Stimulated activated CD8-positive, alpha-beta memory T cell treated with anti-CD3 and anti-CD28 coated beads, Interleukin-15, amount 100 ng/mL, for 48 hours (primary cell): ENCODE measurements at regions not wholly inside any gene's neighbourhood (a gene's known extent, or its start where the extent isn't known, plus 50 kb on each side); places are given as distances from the start of the nearest gene placed in this dataset.
"Not testable (repeated sequence)": the region's sequence is repeated elsewhere in the genome, so short reads cannot be mapped to it uniquely, and the experiment has no call there.

Experiments
- DNase-seq, 2 donors: peaks; one replicate each; pipeline ENCODE4 v3.0.0-alpha.2; 2020; ENCODE audit warnings: low read depth in 2 of 2

DNA sequence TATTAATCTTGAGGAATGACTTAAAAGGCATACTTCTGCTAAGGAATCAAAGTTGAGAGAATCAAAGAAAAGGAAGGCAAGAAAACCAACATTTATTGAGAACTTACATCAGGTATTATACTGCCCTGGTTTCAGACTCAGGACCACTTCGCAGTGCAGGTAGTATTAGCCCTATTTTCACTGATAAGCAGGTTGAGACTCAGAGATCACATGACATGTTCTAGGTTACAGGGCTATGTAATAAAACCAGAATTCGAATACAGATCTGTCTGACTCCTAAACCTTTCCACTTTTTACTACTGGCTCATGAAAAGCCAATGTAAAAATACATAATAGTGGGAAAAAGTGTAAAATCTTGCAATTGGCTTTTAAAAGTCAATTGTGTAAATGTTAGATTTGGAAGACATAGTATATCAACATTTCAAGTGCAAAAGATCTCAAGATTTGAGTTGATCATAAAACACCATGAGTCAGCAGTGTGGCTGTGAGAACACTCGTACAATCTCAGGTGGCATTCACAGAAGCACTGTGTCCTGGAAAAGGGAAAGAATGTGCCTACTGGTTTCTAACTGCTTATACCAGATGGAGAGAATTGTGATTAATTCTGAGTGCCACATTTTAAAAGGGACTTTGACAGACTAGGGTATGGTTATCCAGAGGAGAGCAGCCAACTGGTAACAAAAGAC lies 195.8 kb upstream of the MKLN1 start:
- no peak for DNase-seq

DNA sequence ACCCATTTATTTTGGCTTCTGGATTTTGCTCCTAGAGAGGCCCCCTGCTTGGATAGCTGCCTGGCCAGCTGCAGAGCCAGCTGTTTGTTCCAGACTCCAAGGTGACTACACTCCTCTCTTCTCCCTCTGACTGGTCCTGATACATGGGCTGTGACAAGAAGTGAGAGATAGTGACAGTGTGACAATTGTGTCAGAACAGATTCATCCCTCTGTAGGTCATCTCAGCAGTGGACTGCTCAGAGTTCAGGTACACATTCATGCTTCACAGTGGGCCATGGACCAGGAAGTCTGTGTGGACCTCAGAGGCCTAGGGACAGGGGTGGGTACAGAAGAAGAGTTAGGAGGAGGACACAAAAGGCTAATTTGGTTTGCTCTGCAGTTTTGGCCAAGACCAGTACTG lies 188.2 kb upstream of the MKLN1 start:
- no peak for DNase-seq

DNA sequence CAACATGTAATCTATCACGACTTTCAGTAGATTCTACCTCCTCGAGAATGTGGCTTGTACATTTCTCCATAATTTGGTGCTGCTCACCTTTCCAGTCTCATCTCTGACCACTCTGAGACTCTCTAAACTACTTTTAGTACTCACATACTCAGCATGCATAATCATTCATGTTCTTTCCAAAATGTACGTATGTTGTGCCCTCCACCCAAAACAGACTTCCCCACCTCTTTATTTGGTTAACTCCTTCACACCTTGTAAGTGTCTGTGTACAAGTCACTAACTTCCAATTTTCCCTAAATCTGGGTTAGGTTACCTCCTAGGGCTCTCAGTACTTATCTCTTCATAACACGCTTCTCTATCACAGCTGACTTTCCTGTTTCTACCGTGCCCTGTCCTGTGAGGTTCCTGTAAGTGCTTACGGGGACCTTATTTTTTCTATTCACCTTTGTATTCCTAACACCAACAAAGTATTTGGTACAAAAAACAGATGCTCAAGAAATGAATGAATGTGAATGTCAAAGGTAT lies 186.2 kb upstream of the MKLN1 start:
- DNase-seq: no peak

DNA sequence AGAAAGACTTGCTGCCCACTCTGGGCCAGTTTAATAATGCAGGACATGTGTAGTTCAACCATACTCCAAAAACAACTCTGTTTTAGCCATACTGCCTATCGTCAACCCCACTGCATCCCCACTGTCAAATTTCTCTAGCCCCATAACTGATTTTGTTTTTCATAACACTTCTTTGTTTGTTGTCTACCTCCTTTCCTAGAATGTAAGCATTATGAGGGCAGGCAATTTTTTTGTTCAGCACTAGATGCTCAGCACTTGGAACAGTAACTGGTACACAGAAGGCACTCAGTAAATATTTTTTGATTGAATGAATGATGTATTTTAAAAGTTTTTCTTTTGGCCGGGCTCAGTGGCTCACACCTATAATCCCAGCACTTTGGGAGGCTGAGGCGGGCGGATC lies 183.8 kb upstream of the MKLN1 start:
- DNase-seq: no peak

DNA sequence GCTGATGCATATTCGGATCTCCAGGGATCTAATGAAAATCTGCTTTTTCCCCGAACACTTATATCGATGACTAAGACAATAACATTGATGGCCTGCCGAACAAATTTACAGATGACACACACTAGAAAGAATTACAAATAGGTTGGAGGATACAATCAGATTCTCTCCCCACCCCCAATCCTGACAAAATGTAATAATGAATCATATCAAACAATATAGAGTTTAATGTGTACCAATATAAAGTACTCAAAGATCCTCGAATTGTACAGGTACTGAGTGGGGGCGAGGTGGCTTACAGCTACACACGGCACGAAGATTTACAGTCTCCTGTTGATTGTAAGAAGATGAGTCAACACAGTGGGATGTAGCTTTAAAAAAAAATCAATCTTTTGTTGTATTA lies 182.7 kb upstream of the MKLN1 start:
- DNase-seq: no peak

DNA sequence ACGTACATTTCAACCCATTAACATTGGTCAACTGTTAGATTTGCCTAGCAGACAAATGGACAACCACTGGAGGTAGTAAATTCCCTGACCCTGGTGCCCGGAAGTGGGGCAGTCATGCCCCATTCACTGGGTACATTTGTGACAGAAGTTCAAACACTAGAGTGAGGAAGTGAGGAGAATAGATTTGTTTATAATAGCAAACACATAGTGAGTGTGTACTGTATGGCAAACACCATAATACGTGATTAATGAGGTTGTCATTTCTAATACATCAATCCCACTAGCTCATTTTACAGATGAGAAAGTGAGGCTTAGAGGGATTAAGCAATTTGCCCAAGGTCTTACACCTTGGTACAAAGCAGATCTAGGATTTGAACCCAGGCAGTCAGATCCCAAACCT lies 181.9 kb upstream of the MKLN1 start:
- no peak for DNase-seq

DNA sequence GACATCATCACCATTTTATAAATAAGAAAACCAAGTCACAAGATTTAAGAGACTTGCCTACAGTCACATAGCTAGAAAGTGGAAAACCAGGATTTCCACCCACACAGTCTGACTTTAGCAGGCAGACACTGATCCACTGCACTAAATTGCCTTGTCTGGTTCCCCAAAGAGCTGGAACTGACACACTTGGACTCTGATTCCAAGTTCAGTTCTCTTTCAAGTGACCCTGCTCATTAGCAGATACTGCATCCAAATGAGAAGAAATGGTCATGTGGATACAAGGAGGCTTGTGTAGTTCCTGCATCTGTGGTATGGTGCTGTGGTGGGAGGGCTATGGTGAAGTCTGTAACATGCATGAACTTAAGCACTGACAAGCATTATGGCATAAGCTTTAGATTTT lies 180.1 kb upstream of the MKLN1 start:
- no peak for DNase-seq

DNA sequence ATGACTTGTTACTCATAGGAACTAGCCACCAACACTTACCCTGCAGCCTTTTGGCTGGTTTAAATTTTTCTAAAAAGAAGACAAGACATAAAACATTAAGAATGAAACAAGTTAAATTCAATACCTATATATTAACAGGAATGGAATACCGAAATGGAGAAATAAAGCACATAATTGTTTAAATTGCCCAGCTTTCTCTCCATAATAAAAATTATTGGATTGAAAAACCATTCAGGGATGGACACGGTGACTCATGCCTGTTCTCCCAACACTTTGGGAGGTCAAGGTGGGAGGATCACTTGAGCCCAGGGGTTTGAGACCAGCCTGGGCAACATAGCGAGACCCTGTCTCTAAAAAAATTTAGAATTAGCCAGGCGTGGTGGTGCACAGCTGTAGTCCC lies 179.4 kb upstream of the MKLN1 start:
- DNase-seq: no peak

DNA sequence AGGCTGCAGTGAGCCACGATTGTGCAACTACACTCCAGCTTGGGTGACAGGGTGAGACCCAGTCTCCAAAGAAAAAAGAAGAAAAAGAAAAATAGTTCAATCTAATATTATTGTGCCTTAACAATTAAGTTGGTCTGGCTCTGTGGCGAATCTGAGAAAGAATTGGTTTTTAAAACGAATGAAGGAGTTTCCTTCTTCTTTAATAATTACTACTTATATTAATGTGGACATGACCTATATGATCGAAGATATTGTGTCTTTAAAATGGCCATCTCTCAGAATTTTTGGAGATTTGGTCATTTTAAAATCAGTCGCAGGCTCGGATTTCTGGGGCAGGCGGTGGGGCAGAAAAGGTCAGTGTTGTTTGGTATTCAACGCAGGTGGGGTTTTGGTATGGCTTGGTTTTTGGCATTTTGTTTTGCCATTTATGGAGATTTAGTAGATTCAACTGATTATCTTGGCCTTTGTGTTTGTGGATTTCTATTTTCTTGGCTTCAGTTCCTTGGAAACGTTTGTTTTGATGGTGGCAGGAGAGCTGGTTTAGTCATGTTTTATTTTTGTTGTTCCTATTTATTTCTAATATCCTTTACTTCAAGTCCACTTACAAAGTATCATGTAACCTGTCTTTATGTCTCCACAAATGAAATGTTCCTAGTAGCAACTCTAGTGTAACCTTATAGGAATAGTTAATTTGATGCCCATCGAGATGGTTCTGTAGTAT lies 178.8 kb upstream of the MKLN1 start:
- no peak for DNase-seq

DNA sequence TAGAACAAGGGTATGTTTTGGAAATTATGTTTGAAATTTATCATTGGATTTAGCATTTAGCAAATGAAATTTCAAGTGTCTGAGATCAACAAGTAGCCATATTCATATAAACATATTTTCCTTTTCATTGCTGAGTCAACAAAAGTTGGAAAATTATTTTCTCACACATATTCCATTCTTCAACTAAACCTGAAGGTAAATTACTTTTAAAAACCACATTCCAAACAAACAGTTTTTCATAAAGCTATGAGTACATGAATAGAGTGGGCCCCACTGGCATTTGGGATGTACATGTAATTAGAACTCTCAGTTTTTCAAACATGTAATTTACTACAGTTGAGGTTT lies 178.3 kb upstream of the MKLN1 start:
- no peak for DNase-seq

DNA sequence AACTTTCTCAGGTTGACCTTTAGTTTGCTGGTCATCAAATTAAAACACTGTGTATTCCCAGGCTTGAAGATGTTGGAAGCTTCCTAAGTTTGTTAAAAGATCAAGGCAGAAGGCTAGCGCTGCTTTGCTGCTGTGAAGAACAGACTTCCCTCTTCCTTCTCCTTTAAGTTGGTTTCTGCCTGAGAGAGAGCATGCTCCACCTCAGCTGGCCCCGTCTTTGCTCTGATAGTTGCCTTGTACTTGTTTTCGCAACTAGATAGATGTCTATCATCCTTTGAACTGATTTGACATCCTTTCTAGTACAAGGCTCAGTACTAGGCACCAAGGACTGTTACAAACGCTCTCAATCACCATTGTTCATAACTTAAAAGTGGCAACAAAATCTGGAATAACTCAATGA lies 177.8 kb upstream of the MKLN1 start:
- DNase-seq: no peak

DNA sequence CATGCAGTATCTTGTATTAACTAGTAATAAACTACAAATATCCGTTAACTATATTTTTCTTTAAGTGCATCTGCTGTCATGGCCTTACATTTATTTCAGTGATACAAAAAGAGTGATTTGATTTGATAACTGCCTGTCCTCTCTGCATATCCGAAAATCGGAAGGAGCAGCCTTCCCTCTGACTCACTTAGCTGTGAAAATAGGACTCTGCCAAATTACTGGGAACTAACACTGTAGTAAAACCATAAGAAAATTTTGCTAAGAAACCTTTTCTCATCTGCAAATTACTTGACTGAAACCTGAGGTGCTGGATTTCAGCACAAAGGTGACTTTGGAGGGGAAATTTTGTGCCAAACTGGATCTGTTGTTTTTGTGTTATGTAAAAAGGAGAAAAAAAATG lies 176.6 kb upstream of the MKLN1 start:
- DNase-seq: no peak

DNA sequence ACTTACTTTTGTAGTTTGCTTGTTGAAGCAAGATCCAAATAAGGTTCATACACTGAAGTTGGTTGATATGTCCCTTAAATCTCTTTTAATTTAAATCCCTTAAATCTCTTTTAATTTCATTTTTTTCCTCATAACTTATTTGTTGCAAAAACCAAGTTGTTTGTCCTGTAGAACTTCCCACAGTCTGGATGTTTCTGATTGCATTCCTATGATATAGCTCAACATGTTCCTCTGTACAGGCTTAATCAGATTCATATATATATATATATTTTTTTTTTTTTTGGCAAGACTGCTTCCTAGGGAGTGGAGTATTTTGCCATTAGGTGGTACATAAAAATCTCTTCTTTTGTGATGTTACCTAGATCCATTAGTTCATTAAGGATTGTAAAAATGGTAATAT lies 174.9 kb upstream of the MKLN1 start:
- no peak for DNase-seq

DNA sequence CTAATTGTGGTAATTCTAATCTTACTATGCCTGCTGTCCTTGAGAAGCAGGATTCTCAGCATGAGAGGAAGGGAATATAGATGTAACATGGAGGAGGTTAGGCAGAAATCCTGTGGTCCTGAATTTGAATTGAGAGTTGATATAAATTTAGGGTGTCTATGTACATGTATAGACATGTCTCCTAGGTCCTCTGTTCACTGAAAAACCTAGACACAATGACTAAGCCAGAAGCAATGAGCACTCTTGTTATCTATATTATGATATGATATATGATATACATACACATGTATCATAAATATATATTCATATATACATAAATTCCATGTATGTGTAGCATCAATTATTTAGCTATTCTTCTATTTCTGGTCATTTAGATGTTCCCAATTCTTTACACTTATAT lies 173.3 kb upstream of the MKLN1 start:
- DNase-seq: no peak

DNA sequence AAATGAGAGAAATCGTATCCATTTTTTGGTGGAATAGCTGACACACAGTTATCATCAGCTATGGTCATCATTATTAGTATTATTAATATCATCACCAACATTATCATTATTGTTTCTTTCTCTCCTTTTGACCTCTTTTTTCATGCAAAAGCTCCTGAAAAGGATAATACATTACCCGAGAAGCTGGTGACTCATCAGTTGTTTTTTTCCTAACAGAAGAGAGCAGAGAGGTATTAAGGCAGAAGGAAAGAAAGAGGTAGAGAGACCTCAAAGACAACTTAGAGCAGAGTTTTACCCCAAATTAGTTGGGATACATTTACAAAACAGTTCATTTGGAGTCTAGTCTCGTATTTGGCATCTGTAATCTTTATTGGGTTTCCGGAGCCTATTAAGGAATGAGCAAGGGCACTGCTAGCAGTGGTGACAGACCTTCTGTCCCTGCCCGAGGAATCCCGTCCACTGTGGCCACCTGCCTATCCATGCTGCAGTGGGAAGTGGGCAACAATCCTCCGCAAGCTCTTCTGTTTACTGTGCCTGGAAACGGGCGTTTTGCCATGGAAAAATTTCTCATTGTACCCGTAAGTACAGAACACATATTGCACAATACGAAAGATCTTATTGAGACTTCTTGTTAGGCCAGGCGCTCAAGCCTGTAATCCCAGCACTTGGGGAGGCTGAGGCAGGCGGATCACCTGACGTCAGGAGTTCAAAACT lies 170.0 kb upstream of the MKLN1 start:
- DNase-seq: no peak

DNA sequence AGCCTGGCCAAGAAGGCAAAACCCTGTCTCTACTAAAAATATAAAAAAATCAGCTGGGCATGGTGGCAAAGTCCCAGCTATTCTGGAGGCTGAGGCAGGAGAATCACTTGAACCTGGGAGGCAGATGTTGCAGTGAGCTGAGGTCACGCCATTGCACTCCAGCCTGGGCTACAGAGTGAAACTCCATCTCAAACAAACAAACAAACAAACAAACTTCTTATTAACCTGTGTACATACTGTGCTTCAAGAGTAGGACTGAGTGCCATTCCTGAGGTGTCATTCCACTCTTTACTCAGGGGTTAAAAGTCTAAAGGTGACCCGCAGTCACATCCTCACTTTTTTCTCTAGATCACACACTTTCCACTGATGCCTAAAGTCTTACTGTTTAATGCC lies 169.4 kb upstream of the MKLN1 start:
- not testable (repeated sequence) for DNase-seq

DNA sequence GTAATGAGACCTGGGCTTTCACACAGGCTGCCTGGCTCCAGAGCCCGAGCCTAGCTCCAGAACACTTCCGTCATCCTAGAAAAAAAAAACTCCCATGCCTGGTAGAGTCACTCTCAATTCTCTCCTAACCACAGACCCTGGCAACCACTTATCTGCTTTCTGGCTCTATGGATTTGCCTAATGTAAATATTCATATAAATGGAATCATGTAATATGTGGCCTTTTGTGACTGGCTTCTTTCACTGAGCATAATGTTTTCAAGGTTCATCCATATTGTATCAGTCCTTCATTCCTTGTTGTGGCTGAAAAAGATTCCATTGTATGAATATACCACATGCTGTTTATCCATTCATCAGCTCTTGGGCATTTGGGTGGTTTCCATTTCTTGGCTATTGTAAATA lies 167.7 kb upstream of the MKLN1 start:
- no peak for DNase-seq

DNA sequence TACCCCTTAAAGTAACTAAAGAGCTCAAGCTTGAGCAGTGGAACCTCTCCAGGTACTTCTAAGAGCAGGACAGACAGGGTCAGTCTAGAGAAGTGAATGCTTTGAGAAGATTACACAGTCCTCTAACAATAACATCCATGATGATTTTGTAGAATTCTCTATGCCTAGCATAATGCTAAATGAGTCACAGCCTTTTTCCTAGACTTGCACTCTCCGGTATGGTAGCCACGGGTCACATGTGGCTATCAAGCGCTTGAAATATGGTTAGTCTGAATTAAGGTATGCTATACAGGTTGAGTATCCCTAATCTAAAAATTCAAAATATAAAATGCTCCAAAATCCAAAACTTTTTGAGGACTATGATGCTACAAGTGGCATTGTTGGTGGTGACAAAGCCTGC lies 166.6 kb upstream of the MKLN1 start:
- DNase-seq: no peak

DNA sequence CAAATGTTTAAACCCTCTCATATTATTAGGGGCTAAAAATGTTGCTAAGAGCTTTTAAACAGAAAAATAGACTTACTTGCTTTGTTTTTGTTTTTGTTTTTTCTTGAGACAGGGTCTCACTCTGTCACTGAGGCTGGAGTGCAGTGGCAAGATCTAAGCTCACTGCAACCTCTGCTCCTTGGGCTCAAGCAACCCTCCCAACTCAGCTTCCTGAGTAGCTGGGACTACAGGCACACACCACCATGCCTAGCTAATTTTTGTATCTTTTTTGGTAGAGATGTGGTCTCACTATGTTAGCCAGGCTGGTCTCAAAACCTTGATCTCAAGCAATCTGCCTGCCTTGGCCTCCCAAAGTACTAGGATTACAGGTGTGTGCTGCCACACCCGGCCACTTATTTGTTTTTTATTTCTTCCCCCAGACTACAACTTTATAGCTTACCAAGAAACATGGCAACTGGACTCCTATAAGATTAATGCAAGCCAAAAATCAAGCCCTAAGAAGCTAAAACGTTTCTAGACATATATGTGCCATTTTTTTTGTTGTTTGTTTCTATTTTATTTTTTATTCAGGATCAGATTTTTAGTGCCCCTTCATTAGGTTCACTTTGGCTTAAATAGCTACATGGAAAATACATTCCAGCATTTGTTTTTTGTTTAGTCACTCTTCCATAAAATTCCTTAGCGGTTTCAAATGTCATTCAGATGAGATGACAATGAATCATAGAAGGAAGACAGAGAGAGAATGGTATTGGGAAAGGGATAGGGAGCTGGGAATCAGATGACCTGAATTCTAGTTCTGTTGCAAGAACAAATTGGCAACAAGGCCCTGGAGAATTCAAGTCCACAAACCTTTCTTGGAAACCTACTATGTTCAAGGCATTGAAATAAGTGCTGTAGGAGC lies 163.4 kb upstream of the MKLN1 start:
- DNase-seq: no peak

DNA sequence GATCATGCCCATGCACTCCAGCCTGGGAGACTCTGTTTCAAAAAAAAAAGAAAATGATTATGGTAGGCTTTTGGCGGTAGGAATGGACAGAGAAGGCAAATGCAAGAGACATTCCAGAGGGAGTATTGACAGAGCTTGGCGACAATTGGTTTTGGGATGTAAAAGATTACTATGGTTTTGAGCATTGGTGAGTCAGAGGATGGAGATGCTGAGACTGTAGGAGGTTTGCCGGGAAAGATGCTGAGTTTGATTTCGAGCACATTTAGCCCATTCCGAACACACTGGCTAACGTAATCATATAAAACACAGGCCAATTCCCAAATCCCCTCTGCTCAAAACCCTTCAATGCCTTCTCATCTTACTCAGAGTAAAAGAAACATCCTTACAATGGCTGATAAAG lies 161.6 kb upstream of the MKLN1 start:
- DNase-seq: no peak

DNA sequence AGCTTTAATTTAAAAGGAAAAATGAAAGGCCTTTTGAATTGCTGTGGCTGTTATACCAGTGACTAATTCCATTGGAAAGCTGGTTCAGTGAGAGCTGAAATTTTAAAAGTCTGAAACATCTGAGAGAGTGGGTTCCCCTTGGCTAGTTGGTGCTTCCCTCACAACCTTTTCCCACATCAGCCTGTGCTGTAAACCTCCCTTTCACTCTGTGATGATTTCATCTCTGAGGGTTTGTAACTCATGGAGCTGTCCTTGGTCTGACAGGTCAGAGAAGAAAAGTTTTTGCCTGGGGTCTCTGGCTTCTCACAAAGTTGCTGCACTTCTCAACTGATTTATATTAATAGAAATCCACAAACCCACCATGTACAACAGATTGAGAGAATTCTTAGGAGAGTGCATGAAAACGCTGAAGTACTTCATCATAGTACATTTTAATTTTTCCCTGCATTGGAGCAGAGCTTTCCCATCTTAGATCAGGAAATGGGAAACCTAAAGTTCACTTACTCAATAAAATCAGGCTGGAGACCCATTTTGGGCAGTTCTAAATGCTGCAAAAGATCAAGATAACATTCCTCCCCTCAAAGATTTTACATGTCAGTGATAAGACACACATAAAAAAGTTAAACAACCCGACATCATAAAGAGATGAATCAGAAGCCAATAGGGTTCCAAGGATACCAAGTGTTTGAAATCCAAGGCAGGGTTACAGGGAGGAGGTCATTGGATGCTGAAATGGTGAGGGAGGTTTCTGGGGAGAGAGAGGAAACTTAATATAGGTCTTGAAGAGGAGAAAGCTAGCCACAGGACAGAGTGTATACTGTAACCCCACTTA lies 157.0 kb upstream of the MKLN1 start:
- no peak for DNase-seq
